ENCODE measurements at regions not wholly inside any gene's neighbourhood (a gene's known extent, or its start where the extent isn't known, plus 50 kb on each side); places are given as distances from the start of the nearest gene placed in this dataset.

GRCh38 chr1:4068076-4068475, 168.0 kb upstream of the C1orf174 start:
- no peak for DNase-seq (ENCODE audit: low spot score)
- H3K4me3 ChIP-seq (ENCODE audit: low read depth in 1 of 3, low read length in 3 of 3), result no peak overlapping the region
- 70% methylated on average over 8 of the region's 8 CpGs for WGBS
- H3K27ac ChIP-seq (ENCODE audit: low read depth in 1 of 2, low read length in 2 of 2), result no peak overlapping the region
- H3K27me3 ChIP-seq (ENCODE audit: control insufficient read depth in 4 of 4, insufficient read depth in 4 of 4, low read length in 3 of 4), result no peaks in the 10 kb centered on the region
- H3K4me1 ChIP-seq (ENCODE audit: control insufficient read depth in 4 of 4, insufficient read depth in 4 of 4, low read length in 3 of 4), result no peaks in the 10 kb centered on the region
- no peak overlapping the region for H3K9ac ChIP-seq (ENCODE audit: low read depth in 1 of 2, low read length in 2 of 2)
- TF ChIP-seq REST (IDR thresholded peaks at IDR 0.05) (no peak), ZBTB33 (IDR thresholded peaks at IDR 0.05) (no peak), MAX (IDR thresholded peaks at IDR 0.05) (no peak), HNF4G (IDR thresholded peaks at IDR 0.05) (no peak), RAD21 (IDR thresholded peaks at IDR 0.05) (no peak), GABPA (IDR thresholded peaks at IDR 0.05 in 1 of 2, conservative IDR thresholded peaks at IDR 0.05 in 1 of 2) (no peak), EGR1 (IDR thresholded peaks at IDR 0.05; ENCODE audit: low read depth in 2 of 2) (no peak), JUND (IDR thresholded peaks at IDR 0.05) (no peak), HNF4A (conservative IDR thresholded peaks at IDR 0.05) (no peak), SP1 (IDR thresholded peaks at IDR 0.05) (no peak), ATF3 (IDR thresholded peaks at IDR 0.05) (no peak), TAF1 (conservative IDR thresholded peaks at IDR 0.05) (no peak), NR2F2 (IDR thresholded peaks at IDR 0.05) (no peak), YY1 (IDR thresholded peaks at IDR 0.05) (no peak), CTCF (IDR thresholded peaks at IDR 0.05; ENCODE audit: low read depth, low read length, missing input control) (no peak)
- no peaks in the 10 kb centered on the region for H3K9me3 ChIP-seq (ENCODE audit: control insufficient read depth in 4 of 4, low read length in 3 of 4)
- no peaks in the 10 kb centered on the region for H3K36me3 ChIP-seq (ENCODE audit: control insufficient read depth in 4 of 4, insufficient read depth in 3 of 4, low read depth in 1 of 4, low read length in 3 of 4)

- WGBS, result 66% methylated on average over 6 of the region's 6 CpGs
- Histone ChIP-seq H3K4me3 (ENCODE audit: low read depth in 1 of 3, low read length in 3 of 3) (no peak overlapping the region), H3K36me3 (ENCODE audit: control insufficient read depth in 4 of 4, insufficient read depth in 3 of 4, low read depth in 1 of 4, low read length in 3 of 4) (no peaks in the 10 kb centered on the region), H3K4me1 (ENCODE audit: control insufficient read depth in 4 of 4, insufficient read depth in 4 of 4, low read length in 3 of 4) (no peaks in the 10 kb centered on the region), H3K9ac (ENCODE audit: low read depth in 1 of 2, low read length in 2 of 2) (no peak overlapping the region), H3K9me3 (ENCODE audit: control insufficient read depth in 4 of 4, low read length in 3 of 4) (no peaks in the 10 kb centered on the region), H3K27me3 (ENCODE audit: control insufficient read depth in 4 of 4, insufficient read depth in 4 of 4, low read length in 3 of 4) (peaks cover 0 to 2% (median 0%) of the 10 kb centered on the region in 4 donors), H3K27ac (ENCODE audit: low read depth in 1 of 2, low read length in 2 of 2) (no peak overlapping the region)
- TF ChIP-seq REST (IDR thresholded peaks at IDR 0.05), result no peak
- no peak for TF ChIP-seq YY1 (IDR thresholded peaks at IDR 0.05)
- DNase-seq (ENCODE audit: low spot score), result no peak
Observed at GRCh38 chr1:4071653-4072052, 171.6 kb upstream of the C1orf174 start.
